Fibroblast of lung (primary cell): ENCODE measurements at regions not wholly inside any gene's neighbourhood (a gene's known extent, or its start where the extent isn't known, plus 50 kb on each side); places are given as distances from the start of the nearest gene placed in this dataset.

Experiments used
- CTCF ChIP-seq, 2 donors: IDR thresholded peaks in 1 of 2; conservative IDR thresholded peaks in 1 of 2; 1 replicate in 1 of 2; 2 replicates in 1 of 2; pipeline ENCODE4 v1.5.1; 2011 to 2012; ENCODE audit warnings: low read length in 2 of 2, control low read depth in 1 of 2, inconsistent platforms in 1 of 2, low read depth in 1 of 2, mild to moderate bottlenecking in 1 of 2
- EZH2 ChIP-seq: IDR thresholded peaks from 2 replicates; pipeline ENCODE4 v1.5.1; 2012; ENCODE audit warnings: low read length, control low read depth, mild to moderate bottlenecking; ENCODE audit errors: missing control alignments

GRCh38 chr6:18676548-18676947 lies 289.4 kb downstream of the RNF144B start:
- TF ChIP-seq CTCF (conservative IDR thresholded peaks at IDR 0.05 in 1 of 2, IDR thresholded peaks at IDR 0.05 in 1 of 2; ENCODE audit: low read depth in 1 of 2, low read length in 2 of 2) (no peak), EZH2 (no peak)
